OCI-LY7 (cell line): ENCODE measurements at regions not wholly inside any gene's neighbourhood (a gene's known extent, or its start where the extent isn't known, plus 50 kb on each side); places are given as distances from the start of the nearest gene placed in this dataset.

Experiments used
- EZH2phosphoT487 ChIP-seq: fragments of 200-600 bp; sonication (generic); IDR thresholded peaks from 2 replicates; pipeline ENCODE4 v1.6.1; 2018; ENCODE audit warnings: low read depth, borderline replicate concordance, mild to moderate bottlenecking, mixed run types, antibody characterized with exemption, low read length, moderate library complexity, mixed read lengths
- TF ChIP-seq, protein P1 (sequence below): fragments of 200-600 bp; sonication (generic); conservative IDR thresholded peaks from 2 replicates; pipeline ENCODE4 v1.5.1; 2014; ENCODE audit warnings: mild to moderate bottlenecking, antibody characterized with exemption, low read length, moderate library complexity, mixed read lengths

DNA sequence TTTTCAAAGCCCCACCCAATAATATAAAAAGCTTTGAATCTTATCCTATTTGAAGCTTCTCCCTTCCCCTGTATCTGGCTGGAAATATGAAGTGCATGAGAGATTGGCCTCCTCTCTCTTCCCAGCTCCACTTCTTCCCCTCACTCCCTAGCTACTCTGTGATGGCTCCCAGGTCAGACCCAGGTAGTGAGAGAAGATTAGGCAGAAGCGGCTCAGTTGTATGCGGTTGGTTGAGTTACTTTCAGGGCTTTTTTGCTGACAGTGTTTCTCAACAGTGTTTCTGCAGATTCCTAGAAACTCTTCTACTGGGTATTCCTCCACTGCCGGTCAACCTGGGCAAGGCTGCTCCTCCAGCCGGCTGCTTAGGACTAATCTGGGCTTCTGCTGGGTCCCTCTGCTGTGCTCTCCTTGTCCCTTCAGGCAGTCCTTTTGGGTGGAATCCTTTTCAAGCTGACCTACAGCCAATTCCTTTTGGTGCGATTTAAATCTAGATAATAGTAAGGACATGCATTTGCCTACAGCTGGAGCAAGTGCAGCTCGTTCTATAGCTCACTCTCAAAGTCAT, 87.4 kb upstream of the SLC7A11 start:
- TF ChIP-seq, protein P1, sequence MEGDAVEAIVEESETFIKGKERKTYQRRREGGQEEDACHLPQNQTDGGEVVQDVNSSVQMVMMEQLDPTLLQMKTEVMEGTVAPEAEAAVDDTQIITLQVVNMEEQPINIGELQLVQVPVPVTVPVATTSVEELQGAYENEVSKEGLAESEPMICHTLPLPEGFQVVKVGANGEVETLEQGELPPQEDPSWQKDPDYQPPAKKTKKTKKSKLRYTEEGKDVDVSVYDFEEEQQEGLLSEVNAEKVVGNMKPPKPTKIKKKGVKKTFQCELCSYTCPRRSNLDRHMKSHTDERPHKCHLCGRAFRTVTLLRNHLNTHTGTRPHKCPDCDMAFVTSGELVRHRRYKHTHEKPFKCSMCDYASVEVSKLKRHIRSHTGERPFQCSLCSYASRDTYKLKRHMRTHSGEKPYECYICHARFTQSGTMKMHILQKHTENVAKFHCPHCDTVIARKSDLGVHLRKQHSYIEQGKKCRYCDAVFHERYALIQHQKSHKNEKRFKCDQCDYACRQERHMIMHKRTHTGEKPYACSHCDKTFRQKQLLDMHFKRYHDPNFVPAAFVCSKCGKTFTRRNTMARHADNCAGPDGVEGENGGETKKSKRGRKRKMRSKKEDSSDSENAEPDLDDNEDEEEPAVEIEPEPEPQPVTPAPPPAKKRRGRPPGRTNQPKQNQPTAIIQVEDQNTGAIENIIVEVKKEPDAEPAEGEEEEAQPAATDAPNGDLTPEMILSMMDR: no peak
- no peak for TF ChIP-seq EZH2phosphoT487
